CD4-positive, CD25-positive, alpha-beta regulatory T cell (primary cell): ENCODE measurements at regions not wholly inside any gene's neighbourhood (a gene's known extent, or its start where the extent isn't known, plus 50 kb on each side); places are given as distances from the start of the nearest gene placed in this dataset.

ENCODE experiments used
- ATAC-seq, 2 donors: fragments of 150-1000 bp; cut with Tn5 transposase; one replicate each; pipeline ENCODE4 v1.10.0; 2021; ENCODE audit warnings: low read depth in 2 of 2, moderate number of reproducible peaks in 2 of 2, moderate library complexity in 1 of 2
- DNase-seq, 3 donors: peaks; one replicate each; pipeline versions ENCODE4 v3.0.0 to v3.0.0-alpha.2; 2012 to 2022; ENCODE audit warnings: mixed read lengths in 1 of 3
- H3K27ac ChIP-seq: one replicate; pipeline ENCODE4 v1.7.0; 2013; ENCODE audit warnings: mild to moderate bottlenecking, low read length; ENCODE audit not compliant: insufficient read depth, poor library complexity, severe bottlenecking
- H3K27me3 ChIP-seq: one replicate; pipeline ENCODE4 v1.7.0; 2013; ENCODE audit warnings: low read length; ENCODE audit not compliant: control insufficient read depth, insufficient read depth
- H3K36me3 ChIP-seq: one replicate; pipeline ENCODE4 v1.7.0; 2013; ENCODE audit warnings: mild to moderate bottlenecking, low read length, moderate library complexity; ENCODE audit not compliant: control insufficient read depth, insufficient read depth
- H3K4me1 ChIP-seq: 2 replicates; pipeline ENCODE4 v1.7.0; 2013; ENCODE audit warnings: mild to moderate bottlenecking, low read length; ENCODE audit not compliant: insufficient read depth, control insufficient read depth, poor library complexity, severe bottlenecking
- H3K4me3 ChIP-seq: one replicate; pipeline ENCODE4 v1.7.0; 2013; ENCODE audit warnings: low read depth, mild to moderate bottlenecking, low read length, moderate library complexity
- H3K9me3 ChIP-seq, 2 experiments: 1 replicate in 1 of 2; 2 replicates in 1 of 2; pipeline ENCODE4 v1.7.0; 2013; ENCODE audit warnings: low read length in 2 of 2, mild to moderate bottlenecking in 1 of 2, moderate library complexity in 1 of 2; ENCODE audit not compliant: control insufficient read depth in 2 of 2
- H3K27ac Mint-ChIP-seq, 3 donors: one replicate each; pipeline ENCODE4 v1.8.0; 2020 to 2022; ENCODE audit warnings: mild to moderate bottlenecking in 3 of 3, mixed read lengths in 3 of 3, moderate library complexity in 2 of 3
- H3K27me3 Mint-ChIP-seq: one replicate; pipeline ENCODE4 v1.8.0; 2022; ENCODE audit warnings: mild to moderate bottlenecking, mixed read lengths
- H3K36me3 Mint-ChIP-seq: one replicate; pipeline ENCODE4 v1.8.0; 2020; ENCODE audit warnings: mixed read lengths
- H3K4me1 Mint-ChIP-seq, 4 donors: one replicate each; pipeline ENCODE4 v1.8.0; 2020 to 2022; ENCODE audit warnings: mixed read lengths in 4 of 4, mild to moderate bottlenecking in 1 of 4
- H3K4me3 Mint-ChIP-seq, 4 donors: one replicate each; pipeline ENCODE4 v1.8.0; 2020 to 2022; ENCODE audit warnings: mild to moderate bottlenecking in 4 of 4, mixed read lengths in 4 of 4, moderate library complexity in 3 of 4
- H3K9me3 Mint-ChIP-seq, 7 donors: one replicate each; pipeline ENCODE4 v1.8.0; 2020 to 2022; ENCODE audit warnings: mixed read lengths in 7 of 7, mild to moderate bottlenecking in 3 of 7, moderate library complexity in 2 of 7

GRCh38 chr10:131733596-131733995, 167.2 kb upstream of the PPP2R2D start:
- Histone ChIP-seq H3K4me3 (no peak overlapping the region), H3K36me3 (no peaks in the 10 kb centered on the region), H3K27me3 (no peaks in the 10 kb centered on the region), H3K4me1 (no peaks in the 10 kb centered on the region), H3K27ac (no peak overlapping the region), H3K9me3 (no peaks in the 10 kb centered on the region)
- ATAC-seq (no peak), DNase-seq (no peak)
- no peak overlapping the region for H3K4me3 Mint-ChIP-seq
- H3K4me1 Mint-ChIP-seq: no peaks in the 10 kb centered on the region
- no peaks in the 10 kb centered on the region for H3K36me3 Mint-ChIP-seq
- H3K27me3 Mint-ChIP-seq: no peaks in the 10 kb centered on the region
- peaks cover 0 to 5% (median 0%) of the 10 kb centered on the region in 7 donors for H3K9me3 Mint-ChIP-seq
- H3K27ac Mint-ChIP-seq: no peak overlapping the region

GRCh38 chr10:131735577-131735976, 165.2 kb upstream of the PPP2R2D start:
- Histone ChIP-seq H3K9me3 (no peaks in the 10 kb centered on the region), H3K36me3 (no peaks in the 10 kb centered on the region), H3K27ac (no peak overlapping the region), H3K4me3 (no peak overlapping the region), H3K27me3 (no peaks in the 10 kb centered on the region), H3K4me1 (no peaks in the 10 kb centered on the region)
- Mint-ChIP-seq H3K27ac (no peak overlapping the region), H3K9me3 (peaks cover 0 to 6% (median 2%) of the 10 kb centered on the region in 7 donors), H3K4me3 (no peak overlapping the region), H3K4me1 (no peaks in the 10 kb centered on the region), H3K36me3 (no peaks in the 10 kb centered on the region), H3K27me3 (no peaks in the 10 kb centered on the region)
- ATAC-seq: no peak
- no peak for DNase-seq

GRCh38 chr10:131736321-131736980, 164.4 kb upstream of the PPP2R2D start:
- H3K9me3 Mint-ChIP-seq: peaks cover 0 to 6% (median 2%) of the 10 kb centered on the region in 7 donors
- no peaks in the 10 kb centered on the region for H3K27me3 Mint-ChIP-seq
- DNase-seq: no peak

GRCh38 chr10:131737543-131738395, 163.0 kb upstream of the PPP2R2D start:
- H3K27me3 ChIP-seq: no peaks in the 10 kb centered on the region
- Mint-ChIP-seq H3K27me3 (no peaks in the 10 kb centered on the region), H3K27ac (no peak overlapping the region), H3K36me3 (no peaks in the 10 kb centered on the region), H3K4me1 (no peaks in the 10 kb centered on the region), H3K4me3 (no peak overlapping the region), H3K9me3 (peaks cover 0 to 6% (median 2%) of the 10 kb centered on the region in 7 donors)
- ATAC-seq: no peak
- H3K36me3 ChIP-seq: no peaks in the 10 kb centered on the region
- H3K4me1 ChIP-seq: no peaks in the 10 kb centered on the region
- H3K27ac ChIP-seq: no peak overlapping the region
- H3K4me3 ChIP-seq: no peak overlapping the region
- DNase-seq: no peak
- H3K9me3 ChIP-seq: no peaks in the 10 kb centered on the region

More at GRCh38 chr10:131736321-131736980, 164.4 kb upstream of the PPP2R2D start:
- no peak overlapping the region for H3K27ac ChIP-seq
- no peak for ATAC-seq
- no peaks in the 10 kb centered on the region for H3K27me3 ChIP-seq
- no peaks in the 10 kb centered on the region for H3K9me3 ChIP-seq
- Mint-ChIP-seq H3K4me3 (no peak overlapping the region), H3K4me1 (no peaks in the 10 kb centered on the region), H3K27ac (peak overlapping the region in 1 of 3 donors; percentile 74), H3K36me3 (no peaks in the 10 kb centered on the region)
- no peak overlapping the region for H3K4me3 ChIP-seq
- H3K36me3 ChIP-seq: no peaks in the 10 kb centered on the region
- no peaks in the 10 kb centered on the region for H3K4me1 ChIP-seq

GRCh38 chr10:131738396-131738735, 162.4 kb upstream of the PPP2R2D start:
- no peak overlapping the region for H3K27ac Mint-ChIP-seq

GRCh38 chr10:131739206-131739605, 161.6 kb upstream of the PPP2R2D start:
- H3K27me3 Mint-ChIP-seq: peaks cover 4% of the 10 kb centered on the region

More at GRCh38 chr10:131738396-131738735, 162.4 kb upstream of the PPP2R2D start:
- DNase-seq: no peak
- H3K27me3 ChIP-seq: no peaks in the 10 kb centered on the region
- no peaks in the 10 kb centered on the region for H3K4me1 ChIP-seq
- Mint-ChIP-seq H3K4me1 (no peaks in the 10 kb centered on the region), H3K27me3 (no peaks in the 10 kb centered on the region), H3K36me3 (no peaks in the 10 kb centered on the region), H3K9me3 (peaks cover 0 to 6% (median under 1%) of the 10 kb centered on the region in 7 donors), H3K4me3 (no peak overlapping the region)
- no peak overlapping the region for H3K4me3 ChIP-seq
- no peak overlapping the region for H3K27ac ChIP-seq
- H3K9me3 ChIP-seq: no peaks in the 10 kb centered on the region
- no peak for ATAC-seq
- H3K36me3 ChIP-seq: no peaks in the 10 kb centered on the region

GRCh38 chr10:131742500-131742951, 158.3 kb upstream of the PPP2R2D start:
- Mint-ChIP-seq H3K27ac (no peak overlapping the region), H3K4me3 (no peak overlapping the region), H3K36me3 (no peaks in the 10 kb centered on the region), H3K27me3 (peaks cover 9% of the 10 kb centered on the region), H3K9me3 (peaks cover 0 to 6% (median 0%) of the 10 kb centered on the region in 7 donors), H3K4me1 (peaks cover 0 to 6% (median 1%) of the 10 kb centered on the region in 4 donors)
- no peaks in the 10 kb centered on the region for H3K36me3 ChIP-seq
- no peaks in the 10 kb centered on the region for H3K4me1 ChIP-seq
- no peaks in the 10 kb centered on the region for H3K27me3 ChIP-seq
- no peaks in the 10 kb centered on the region for H3K9me3 ChIP-seq
- ATAC-seq: no peak
- no peak for DNase-seq
- no peak overlapping the region for H3K4me3 ChIP-seq
- no peak overlapping the region for H3K27ac ChIP-seq

More at GRCh38 chr10:131739206-131739605, 161.6 kb upstream of the PPP2R2D start:
- Histone ChIP-seq H3K4me1 (no peaks in the 10 kb centered on the region), H3K27ac (no peak overlapping the region), H3K9me3 (no peaks in the 10 kb centered on the region), H3K4me3 (no peak overlapping the region), H3K36me3 (no peaks in the 10 kb centered on the region), H3K27me3 (no peaks in the 10 kb centered on the region)
- Mint-ChIP-seq H3K4me1 (peaks cover 0 to 4% (median 0%) of the 10 kb centered on the region in 4 donors), H3K36me3 (no peaks in the 10 kb centered on the region), H3K27ac (no peak overlapping the region), H3K9me3 (peaks cover 0 to 6% (median 0%) of the 10 kb centered on the region in 7 donors), H3K4me3 (no peak overlapping the region)
- ATAC-seq (no peak), DNase-seq (no peak)
